T-helper 1 cell treated with Interleukin-12 subunit alpha and Interleukin-12 subunit beta and Interleukin-4 antibody, amounts not matched to agents 30 μg/mL and 1 μg/mL, for 36 hours (primary cell): ENCODE measurements at regions not wholly inside any gene's neighbourhood (a gene's known extent, or its start where the extent isn't known, plus 50 kb on each side); places are given as distances from the start of the nearest gene placed in this dataset.

Experiments used
- H3K27ac Mint-ChIP-seq: one replicate; pipeline ENCODE4 v1.8.0; 2021; ENCODE audit warnings: mild to moderate bottlenecking, mixed read lengths
- H3K27me3 Mint-ChIP-seq: one replicate; pipeline ENCODE4 v1.8.0; 2021; ENCODE audit warnings: low read depth, mixed read lengths
- H3K36me3 Mint-ChIP-seq: one replicate; pipeline ENCODE4 v1.8.0; 2021; ENCODE audit warnings: low read depth, mixed read lengths
- H3K4me1 Mint-ChIP-seq: one replicate; pipeline ENCODE4 v1.8.0; 2021; ENCODE audit warnings: low read depth, mixed read lengths
- H3K4me3 Mint-ChIP-seq: one replicate; pipeline ENCODE4 v1.8.0; 2021; ENCODE audit warnings: mild to moderate bottlenecking, moderate library complexity, mixed read lengths
- H3K9me3 Mint-ChIP-seq: one replicate; pipeline ENCODE4 v1.8.0; 2021; ENCODE audit warnings: mixed read lengths

- H3K27ac Mint-ChIP-seq, result no peak overlapping the region
- no peaks in the 10 kb centered on the region for H3K4me1 Mint-ChIP-seq
- no peak overlapping the region for H3K4me3 Mint-ChIP-seq
- H3K9me3 Mint-ChIP-seq, result peaks cover 57% of the 10 kb centered on the region
- no peaks in the 10 kb centered on the region for H3K27me3 Mint-ChIP-seq
- H3K36me3 Mint-ChIP-seq, result peaks cover 17% of the 10 kb centered on the region
These were observed 105.7 kb upstream of the RESF1 start for GRCh38 chr12:31853520-31853919.

- H3K36me3 Mint-ChIP-seq, result peaks cover 21% of the 10 kb centered on the region
- H3K4me3 Mint-ChIP-seq, result no peak overlapping the region
- no peaks in the 10 kb centered on the region for H3K27me3 Mint-ChIP-seq
- no peaks in the 10 kb centered on the region for H3K4me1 Mint-ChIP-seq
- H3K27ac Mint-ChIP-seq, result no peak overlapping the region
- H3K9me3 Mint-ChIP-seq, result peaks cover 71% of the 10 kb centered on the region
These were observed 108.9 kb upstream of the RESF1 start for GRCh38 chr12:31850268-31850667.

GRCh38 chr12:31849090-31849687 is 110.0 kb upstream of the RESF1 start:
- Mint-ChIP-seq H3K4me1 (no peaks in the 10 kb centered on the region), H3K9me3 (peaks cover 69% of the 10 kb centered on the region), H3K4me3 (no peak overlapping the region), H3K27ac (no peak overlapping the region), H3K27me3 (no peaks in the 10 kb centered on the region), H3K36me3 (peaks cover 18% of the 10 kb centered on the region)

- Mint-ChIP-seq H3K27ac (no peak overlapping the region), H3K4me3 (no peak overlapping the region), H3K9me3 (peaks cover 50% of the 10 kb centered on the region), H3K4me1 (no peaks in the 10 kb centered on the region), H3K36me3 (peaks cover 18% of the 10 kb centered on the region), H3K27me3 (no peaks in the 10 kb centered on the region)
These were observed 112.8 kb upstream of the RESF1 start for GRCh38 chr12:31846405-31846804.

GRCh38 chr12:31845613-31846322 is 113.4 kb upstream of the RESF1 start:
- Mint-ChIP-seq H3K9me3 (peaks cover 44% of the 10 kb centered on the region), H3K36me3 (peaks cover 18% of the 10 kb centered on the region), H3K4me3 (no peak overlapping the region), H3K4me1 (no peaks in the 10 kb centered on the region), H3K27ac (no peak overlapping the region), H3K27me3 (no peaks in the 10 kb centered on the region)

- no peaks in the 10 kb centered on the region for H3K4me1 Mint-ChIP-seq
- no peak overlapping the region for H3K27ac Mint-ChIP-seq
- H3K36me3 Mint-ChIP-seq, result peaks cover 18% of the 10 kb centered on the region
- H3K4me3 Mint-ChIP-seq, result no peak overlapping the region
- no peaks in the 10 kb centered on the region for H3K27me3 Mint-ChIP-seq
- H3K9me3 Mint-ChIP-seq, result peaks cover 45% of the 10 kb centered on the region
These were observed 114.7 kb upstream of the AMN1 start for GRCh38 chr12:31843398-31844095.

GRCh38 chr12:31837913-31838312 is 109.1 kb upstream of the AMN1 start:
- no peaks in the 10 kb centered on the region for H3K27me3 Mint-ChIP-seq
- no peak overlapping the region for H3K4me3 Mint-ChIP-seq
- H3K4me1 Mint-ChIP-seq, result peaks cover 7% of the 10 kb centered on the region
- H3K27ac Mint-ChIP-seq, result no peak overlapping the region
- H3K36me3 Mint-ChIP-seq, result peaks cover 12% of the 10 kb centered on the region
- H3K9me3 Mint-ChIP-seq, result peaks cover 26% of the 10 kb centered on the region

GRCh38 chr12:31835276-31835882 is 106.6 kb upstream of the AMN1 start:
- Mint-ChIP-seq H3K27me3 (no peaks in the 10 kb centered on the region), H3K36me3 (peaks cover 18% of the 10 kb centered on the region), H3K4me3 (no peak overlapping the region), H3K27ac (no peak overlapping the region), H3K9me3 (peaks cover 46% of the 10 kb centered on the region), H3K4me1 (peaks cover 14% of the 10 kb centered on the region)

- Mint-ChIP-seq H3K9me3 (peaks cover 52% of the 10 kb centered on the region), H3K4me1 (peaks cover 14% of the 10 kb centered on the region), H3K36me3 (peaks cover 22% of the 10 kb centered on the region), H3K4me3 (no peak overlapping the region), H3K27ac (no peak overlapping the region), H3K27me3 (no peaks in the 10 kb centered on the region)
These were observed 105.3 kb upstream of the AMN1 start for GRCh38 chr12:31834150-31834549.

GRCh38 chr12:31832740-31833729 is 104.2 kb upstream of the AMN1 start:
- Mint-ChIP-seq H3K36me3 (peaks cover 23% of the 10 kb centered on the region), H3K27me3 (no peaks in the 10 kb centered on the region), H3K4me3 (no peak overlapping the region), H3K4me1 (peaks cover 15% of the 10 kb centered on the region), H3K27ac (peak overlapping the region; percentile 75), H3K9me3 (peaks cover 52% of the 10 kb centered on the region)

GRCh38 chr12:31828071-31828470 is 99.2 kb upstream of the AMN1 start:
- Mint-ChIP-seq H3K36me3 (peaks cover 30% of the 10 kb centered on the region), H3K4me1 (peaks cover 13% of the 10 kb centered on the region), H3K27me3 (no peaks in the 10 kb centered on the region), H3K9me3 (peaks cover 65% of the 10 kb centered on the region), H3K27ac (no peak overlapping the region), H3K4me3 (no peak overlapping the region)

- Mint-ChIP-seq H3K4me3 (no peak overlapping the region), H3K4me1 (peaks cover under 1% of the 10 kb centered on the region), H3K27me3 (no peaks in the 10 kb centered on the region), H3K36me3 (peaks cover 11% of the 10 kb centered on the region), H3K27ac (no peak overlapping the region), H3K9me3 (peaks cover 32% of the 10 kb centered on the region)
These were observed 93.9 kb upstream of the AMN1 start for GRCh38 chr12:31822761-31823160.

GRCh38 chr12:31821484-31821883 is 92.7 kb upstream of the AMN1 start:
- Mint-ChIP-seq H3K9me3 (peaks cover 32% of the 10 kb centered on the region), H3K36me3 (peaks cover 11% of the 10 kb centered on the region), H3K27ac (no peak overlapping the region), H3K4me3 (no peak overlapping the region), H3K27me3 (no peaks in the 10 kb centered on the region), H3K4me1 (no peaks in the 10 kb centered on the region)

GRCh38 chr12:31820832-31821231 is 92.0 kb upstream of the AMN1 start:
- H3K36me3 Mint-ChIP-seq, result peaks cover 9% of the 10 kb centered on the region
- H3K27ac Mint-ChIP-seq, result no peak overlapping the region
- peaks cover 30% of the 10 kb centered on the region for H3K9me3 Mint-ChIP-seq
- H3K4me3 Mint-ChIP-seq, result no peak overlapping the region
- no peaks in the 10 kb centered on the region for H3K4me1 Mint-ChIP-seq
- no peaks in the 10 kb centered on the region for H3K27me3 Mint-ChIP-seq
